ENCODE measurements at regions not wholly inside any gene's neighbourhood (a gene's known extent, or its start where the extent isn't known, plus 50 kb on each side); places are given as distances from the start of the nearest gene placed in this dataset.
A peak's percentile ranks its signal among the peaks of the same experiment; 100 is the strongest.

GRCh38 chr22:19615001-19615461 lies 90.8 kb upstream of the CLDN5 start:
- no peak for TF ChIP-seq POLR2AphosphoS5 (IDR thresholded peaks at IDR 0.05)
- TF ChIP-seq POLR2A (IDR thresholded peaks at IDR 0.05), result no peak
- TF ChIP-seq EP300 (IDR thresholded peaks at IDR 0.05), result no peak
- TF ChIP-seq CTCF (IDR thresholded peaks at IDR 0.05), result no peak
- H3K36me3 ChIP-seq, result no peaks in the 10 kb centered on the region
- peaks cover 0 to 64% (median 0%) of the 10 kb centered on the region in 3 donors for H3K27me3 ChIP-seq
- no peak overlapping the region for H3K4me3 ChIP-seq
- no peak overlapping the region for H3K27ac ChIP-seq
- 36 to 57% (median 49%) methylated on average over 12 to 13 of the region's 13 CpGs for WGBS, 5 donors
- no peaks in the 10 kb centered on the region for H3K4me1 ChIP-seq
- no peaks in the 10 kb centered on the region for H3K9me3 ChIP-seq
- intact Hi-C loops (cut with DNase I; ENCODE audit: low total_unique reads), result no loop called here
- no peak for DNase-seq

GRCh38 chr22:19615867-19616581 lies 91.8 kb upstream of the CLDN5 start:
- intact Hi-C loops (cut with DNase I; ENCODE audit: low total_unique reads), result no loop called here
- H3K27ac ChIP-seq, result no peak overlapping the region
- WGBS, 5 donors, result 71 to 79% (median 73%) methylated on average over 9 of the region's 9 CpGs

GRCh38 chr22:19619144-19620009 lies 94.9 kb upstream of the SEPTIN5 start:
- H3K4me1 ChIP-seq, result no peaks in the 10 kb centered on the region
- H3K9me3 ChIP-seq, result no peaks in the 10 kb centered on the region
- H3K27ac ChIP-seq, result no peak overlapping the region
- TF ChIP-seq CTCF (IDR thresholded peaks at IDR 0.05) (no peak), POLR2A (IDR thresholded peaks at IDR 0.05) (no peak), POLR2AphosphoS5 (IDR thresholded peaks at IDR 0.05) (no peak), EP300 (IDR thresholded peaks at IDR 0.05) (no peak)
- H3K36me3 ChIP-seq, result no peaks in the 10 kb centered on the region
- peaks cover 0 to 66% (median 9%) of the 10 kb centered on the region in 3 donors for H3K27me3 ChIP-seq
- WGBS, 5 donors, result 72 to 78% (median 73%) methylated on average over 6 to 8 of the region's 8 CpGs
- intact Hi-C loops (cut with DNase I; ENCODE audit: low total_unique reads), result no loop called here
- no peak overlapping the region for H3K4me3 ChIP-seq
- no peak for DNase-seq

More at GRCh38 chr22:19615867-19616581, 91.8 kb upstream of the CLDN5 start:
- no peaks in the 10 kb centered on the region for H3K9me3 ChIP-seq
- H3K4me3 ChIP-seq, result no peak overlapping the region
- TF ChIP-seq POLR2AphosphoS5 (IDR thresholded peaks at IDR 0.05) (no peak), CTCF (IDR thresholded peaks at IDR 0.05) (no peak), POLR2A (IDR thresholded peaks at IDR 0.05) (no peak), EP300 (IDR thresholded peaks at IDR 0.05) (no peak)
- no peaks in the 10 kb centered on the region for H3K36me3 ChIP-seq
- no peaks in the 10 kb centered on the region for H3K4me1 ChIP-seq
- DNase-seq, result no peak
- peaks cover 0 to 64% (median 0%) of the 10 kb centered on the region in 3 donors for H3K27me3 ChIP-seq

- intact Hi-C loops (cut with DNase I; ENCODE audit: low total_unique reads), result no loop called here
- H3K9me3 ChIP-seq, result no peaks in the 10 kb centered on the region
- H3K4me1 ChIP-seq, result no peaks in the 10 kb centered on the region
- TF ChIP-seq EP300 (IDR thresholded peaks at IDR 0.05) (no peak), POLR2AphosphoS5 (IDR thresholded peaks at IDR 0.05) (no peak), CTCF (IDR thresholded peaks at IDR 0.05) (no peak), POLR2A (IDR thresholded peaks at IDR 0.05) (no peak)
- H3K27ac ChIP-seq, result peak overlapping the region in 1 of 5 donors; percentile 47
- DNase-seq, result peak in 1 of 2 donors; percentile 64
- peaks cover 0 to 67% (median 9%) of the 10 kb centered on the region in 3 donors for H3K27me3 ChIP-seq
- no peaks in the 10 kb centered on the region for H3K36me3 ChIP-seq
- no peak overlapping the region for H3K4me3 ChIP-seq
- 49 to 70% (median 65%) methylated on average over 14 to 21 of the region's 21 CpGs for WGBS, 5 donors
Measured at GRCh38 chr22:19620742-19621371, 93.4 kb upstream of the SEPTIN5 start.
